ENCODE measurements at regions not wholly inside any gene's neighbourhood (a gene's known extent, or its start where the extent isn't known, plus 50 kb on each side); places are given as distances from the start of the nearest gene placed in this dataset.

GRCh38 chr10:90526721-90527120, 331.1 kb downstream of the HTR7 start:
- TF ChIP-seq CTCF (IDR thresholded peaks at IDR 0.05; ENCODE audit: insufficient read depth, low read length, poor library complexity, severe bottlenecking) (no peak), EZH2phosphoT487 (conservative IDR thresholded peaks at IDR 0.05; ENCODE audit: low read length) (no peak)

Data from SU-DHL-6 (cell line).